SH-SY5Y (cell line): ENCODE measurements at regions not wholly inside any gene's neighbourhood (a gene's known extent, or its start where the extent isn't known, plus 50 kb on each side); places are given as distances from the start of the nearest gene placed in this dataset.

ENCODE experiments used
- GATA2 ChIP-seq: IDR thresholded peaks from 2 replicates; pipeline ENCODE4 v1.6.1; 2011; ENCODE audit warnings: mild to moderate bottlenecking, low read depth, low read length
- GATA3 ChIP-seq: IDR thresholded peaks from 2 replicates; pipeline ENCODE4 v1.6.1; 2011; ENCODE audit warnings: low read depth, mild to moderate bottlenecking, low read length, moderate library complexity

DNA sequence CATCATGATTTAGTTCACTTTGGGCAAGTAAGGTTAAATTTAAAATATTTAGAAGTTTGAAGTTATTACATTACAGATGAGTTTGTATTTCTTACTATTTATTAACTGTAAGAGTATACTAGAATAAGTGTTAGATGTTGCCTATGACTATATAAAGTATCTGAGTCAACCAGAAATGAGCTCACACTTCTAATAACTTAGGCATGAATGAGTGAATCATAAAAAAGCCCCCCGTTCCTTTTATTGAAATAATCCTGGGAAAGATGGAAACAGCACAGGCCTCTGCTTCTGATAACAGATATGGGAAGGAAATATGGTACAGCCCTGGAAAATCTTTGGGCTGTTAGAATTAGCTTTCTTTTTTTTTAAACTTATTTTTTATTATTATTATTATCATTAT, 66.6 kb upstream of the TGFBR2 start:
- TF ChIP-seq GATA2 (no peak), GATA3 (no peak)
